ENCODE measurements at regions not wholly inside any gene's neighbourhood (a gene's known extent, or its start where the extent isn't known, plus 50 kb on each side); places are given as distances from the start of the nearest gene placed in this dataset.

- TF ChIP-seq CTCF (IDR thresholded peaks at IDR 0.05; ENCODE audit: low read depth, low read length, missing control alignments), result no peak
- no peak overlapping the region for H3K4me3 ChIP-seq (replicated peaks; ENCODE audit: low read depth, low read length)
- no peak for DNase-seq (ENCODE audit: extremely low read depth, low read depth)
Measured at GRCh38 chr15:39272901-39273300, 308.0 kb upstream of the THBS1 start.

- no peak for TF ChIP-seq CTCF (IDR thresholded peaks at IDR 0.05; ENCODE audit: low read depth, low read length, missing control alignments)
- DNase-seq (ENCODE audit: extremely low read depth, low read depth), result no peak
Measured at GRCh38 chr15:39273717-39274411, 307.0 kb upstream of the THBS1 start.

GRCh38 chr15:39275066-39275465 lies 305.8 kb upstream of the THBS1 start:
- H3K4me3 ChIP-seq (replicated peaks; ENCODE audit: low read depth, low read length), result no peak overlapping the region
- no peak for DNase-seq (ENCODE audit: extremely low read depth, low read depth)
- TF ChIP-seq CTCF (IDR thresholded peaks at IDR 0.05; ENCODE audit: low read depth, low read length, missing control alignments), result no peak

More at GRCh38 chr15:39273717-39274411, 307.0 kb upstream of the THBS1 start:
- no peak overlapping the region for H3K4me3 ChIP-seq (replicated peaks; ENCODE audit: low read depth, low read length)

GRCh38 chr15:39279311-39279710 lies 301.6 kb upstream of the THBS1 start:
- peak; percentile 85 for DNase-seq (ENCODE audit: extremely low read depth, low read depth)
- no peak for TF ChIP-seq CTCF (IDR thresholded peaks at IDR 0.05; ENCODE audit: low read depth, low read length, missing control alignments)
- H3K4me3 ChIP-seq (replicated peaks; ENCODE audit: low read depth, low read length), result no peak overlapping the region

- no peak for DNase-seq (ENCODE audit: extremely low read depth, low read depth)
- no peak for TF ChIP-seq CTCF (IDR thresholded peaks at IDR 0.05; ENCODE audit: low read depth, low read length, missing control alignments)
- H3K4me3 ChIP-seq (replicated peaks; ENCODE audit: low read depth, low read length), result no peak overlapping the region
Measured at GRCh38 chr15:39281094-39281493, 299.8 kb upstream of the THBS1 start.

- TF ChIP-seq CTCF (IDR thresholded peaks at IDR 0.05; ENCODE audit: low read depth, low read length, missing control alignments), result no peak
- no peak overlapping the region for H3K4me3 ChIP-seq (replicated peaks; ENCODE audit: low read depth, low read length)
- no peak for DNase-seq (ENCODE audit: extremely low read depth, low read depth)
Measured at GRCh38 chr15:39282663-39283208, 298.1 kb upstream of the THBS1 start.

All from HFF-Myc (cell line).